OCI-LY7 (cell line): ENCODE measurements at regions not wholly inside any gene's neighbourhood (a gene's known extent, or its start where the extent isn't known, plus 50 kb on each side); places are given as distances from the start of the nearest gene placed in this dataset.

ENCODE experiments used
- CTCF ChIP-seq: fragments of 200-600 bp; sonication (generic); conservative IDR thresholded peaks from 2 replicates; pipeline ENCODE4 v1.5.1; 2014; ENCODE audit warnings: mild to moderate bottlenecking, antibody characterized with exemption, low read length, moderate library complexity, mixed read lengths
- EZH2phosphoT487 ChIP-seq: fragments of 200-600 bp; sonication (generic); IDR thresholded peaks from 2 replicates; pipeline ENCODE4 v1.6.1; 2018; ENCODE audit warnings: low read depth, borderline replicate concordance, mild to moderate bottlenecking, mixed run types, antibody characterized with exemption, low read length, moderate library complexity, mixed read lengths

- TF ChIP-seq CTCF (no peak), EZH2phosphoT487 (no peak)
Measured at GRCh38 chr13:99630269-99630898, 129.1 kb downstream of the TM9SF2 start.
